Left lobe of liver (tissue), 2 donors: ENCODE measurements at regions not wholly inside any gene's neighbourhood (a gene's known extent, or its start where the extent isn't known, plus 50 kb on each side); places are given as distances from the start of the nearest gene placed in this dataset.
A peak's percentile ranks its signal among the peaks of the same experiment; 100 is the strongest.

ENCODE experiments used
- ATAC-seq: fragments of 200-7000 bp; cut with Tn5 transposase; one replicate; pipeline ENCODE4 v1.9.1; 2020; ENCODE audit warnings: mild to moderate bottlenecking, moderate library complexity
- DNase-seq: peaks from one replicate; pipeline ENCODE4 v3.0.0-alpha.2; 2020; ENCODE audit warnings: low spot score
- donor health status: DM: no; HTN: no; CAD: no; lungs with moderate emphysema.
- donor health status: DM: no; HTN: yes; CAD: no.

DNA sequence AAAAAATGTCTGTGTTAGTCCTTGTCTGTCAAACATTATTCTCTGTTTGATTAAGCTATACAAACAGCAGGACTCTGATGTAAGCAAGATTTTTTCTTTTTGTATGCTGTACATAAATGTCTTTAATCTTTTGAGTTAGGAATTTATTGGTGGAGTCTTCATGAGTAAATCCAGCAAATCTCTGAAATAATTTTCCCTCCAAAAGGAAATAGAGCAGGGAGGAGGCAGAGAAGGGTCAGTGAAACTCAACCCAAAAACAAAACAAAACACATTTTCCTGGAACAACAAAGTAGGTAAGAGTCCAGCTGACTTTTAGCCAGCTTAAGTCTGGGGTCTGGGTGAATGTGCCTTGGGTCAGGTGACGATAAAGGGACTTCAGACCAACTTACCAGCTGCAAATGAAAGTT is 113.7 kb downstream of the FOXA2 start:
- ATAC-seq (peak; percentile 27), DNase-seq (no peak)

DNA sequence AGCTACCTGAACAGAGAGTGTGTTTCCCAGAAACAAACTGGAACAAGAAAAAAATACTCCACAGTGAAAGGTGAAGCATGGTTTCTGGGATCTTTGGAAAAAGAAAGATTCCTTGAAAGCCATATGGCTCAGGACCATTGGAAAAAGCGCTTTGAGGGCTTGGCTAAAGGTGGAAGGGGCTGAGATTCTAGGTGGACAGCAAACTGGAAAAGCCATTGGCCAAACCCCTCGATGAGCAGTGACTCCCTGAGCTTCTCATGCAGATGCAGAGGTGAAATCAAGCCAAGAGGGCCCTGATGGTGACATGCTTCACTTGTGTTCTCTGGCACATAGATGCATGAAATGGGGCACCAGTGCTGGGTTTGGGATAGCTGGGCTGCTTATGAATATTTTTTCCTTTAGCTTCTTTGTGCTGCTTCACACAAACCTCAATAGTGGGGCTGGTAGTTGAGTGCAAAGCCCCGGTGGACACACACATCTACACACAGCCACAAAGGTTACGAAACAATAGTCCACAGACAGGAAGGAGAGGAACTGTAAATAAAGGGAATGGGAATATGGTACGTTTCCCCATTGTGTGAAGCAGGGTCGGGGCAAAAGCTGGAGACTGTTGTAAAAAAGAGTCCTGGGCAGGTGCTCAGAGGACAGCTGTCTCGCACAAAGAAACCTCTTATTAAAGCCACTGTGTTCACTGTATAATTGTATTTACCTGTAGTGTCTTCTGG is 117.8 kb downstream of the FOXA2 start:
- no peak for ATAC-seq

DNA sequence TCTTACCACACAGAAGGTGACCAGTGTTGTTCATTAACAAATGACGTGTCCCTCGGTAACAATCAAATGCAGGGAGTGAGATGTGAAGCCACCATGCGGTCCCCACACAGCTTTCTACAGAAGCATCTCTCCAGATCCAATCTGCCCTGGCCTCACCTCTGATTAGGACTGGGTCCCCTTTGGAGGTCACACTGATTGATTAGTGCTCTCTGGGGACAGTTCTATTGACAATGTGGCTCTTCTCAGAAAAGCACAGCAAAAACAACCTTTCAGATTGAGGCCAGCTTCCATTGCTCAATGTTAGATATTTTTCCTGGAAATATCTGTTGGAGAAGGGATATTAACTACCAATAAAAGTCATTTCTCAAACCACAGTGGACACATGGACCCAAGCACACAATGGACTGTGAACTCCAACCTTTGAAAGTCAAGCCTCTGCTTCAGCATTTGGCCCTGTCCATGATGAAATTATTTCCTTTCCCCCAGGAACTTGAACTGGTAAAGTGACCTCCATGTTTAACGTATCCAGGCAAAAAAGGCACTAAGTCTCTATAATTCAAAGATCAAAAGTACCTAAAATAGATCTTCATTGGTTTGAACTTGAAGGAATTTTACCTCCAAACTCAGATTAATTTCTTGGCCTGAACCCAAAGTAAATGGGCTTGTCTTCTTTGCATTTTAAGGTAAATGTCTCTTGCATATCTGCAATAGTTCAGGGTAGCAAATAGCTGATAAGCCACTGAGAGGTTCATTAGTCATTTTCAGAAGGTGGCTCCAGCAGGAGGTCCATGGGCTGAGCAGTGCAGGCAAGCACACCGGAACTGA is 118.5 kb downstream of the FOXA2 start:
- ATAC-seq: peak; percentile 74

More for the DNA sequence above, 117.8 kb downstream of the FOXA2 start:
- no peak for DNase-seq

DNA sequence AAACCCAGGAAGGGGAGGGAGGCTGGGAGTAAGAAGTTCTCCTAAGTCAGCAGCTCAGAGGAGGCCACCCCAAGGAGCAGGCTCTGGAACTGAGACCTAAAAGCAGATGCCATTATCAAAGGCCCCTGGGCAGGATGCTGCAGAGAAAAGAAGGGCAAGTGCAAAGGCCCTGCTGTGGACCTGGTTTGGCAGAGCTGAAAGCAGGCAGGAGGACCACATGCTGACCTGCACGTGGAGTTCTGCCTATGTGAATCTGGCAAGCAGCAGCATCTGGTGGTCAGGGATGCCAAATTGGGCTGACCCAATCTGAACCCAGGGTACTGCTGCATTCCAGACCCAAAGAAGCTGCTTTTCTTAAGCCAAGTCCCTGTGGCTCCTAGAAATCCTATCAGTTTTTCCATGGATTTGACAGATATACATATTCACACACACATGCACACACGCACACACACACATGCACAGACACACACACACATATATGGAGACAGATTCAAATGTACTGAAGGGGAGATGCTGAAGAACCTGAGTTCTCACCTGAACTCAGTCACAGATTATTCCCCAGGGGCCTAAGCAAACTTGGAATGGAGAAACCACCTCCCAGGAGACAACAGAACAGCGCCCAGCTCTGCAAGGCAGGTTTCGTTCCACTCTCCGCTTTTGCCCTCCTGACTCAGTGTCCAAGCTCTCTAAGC is 119.9 kb downstream of the FOXA2 start:
- DNase-seq: peak; percentile 64
- ATAC-seq: peak; percentile 20

More for the DNA sequence above, 118.5 kb downstream of the FOXA2 start:
- peak; percentile 76 for DNase-seq

DNA sequence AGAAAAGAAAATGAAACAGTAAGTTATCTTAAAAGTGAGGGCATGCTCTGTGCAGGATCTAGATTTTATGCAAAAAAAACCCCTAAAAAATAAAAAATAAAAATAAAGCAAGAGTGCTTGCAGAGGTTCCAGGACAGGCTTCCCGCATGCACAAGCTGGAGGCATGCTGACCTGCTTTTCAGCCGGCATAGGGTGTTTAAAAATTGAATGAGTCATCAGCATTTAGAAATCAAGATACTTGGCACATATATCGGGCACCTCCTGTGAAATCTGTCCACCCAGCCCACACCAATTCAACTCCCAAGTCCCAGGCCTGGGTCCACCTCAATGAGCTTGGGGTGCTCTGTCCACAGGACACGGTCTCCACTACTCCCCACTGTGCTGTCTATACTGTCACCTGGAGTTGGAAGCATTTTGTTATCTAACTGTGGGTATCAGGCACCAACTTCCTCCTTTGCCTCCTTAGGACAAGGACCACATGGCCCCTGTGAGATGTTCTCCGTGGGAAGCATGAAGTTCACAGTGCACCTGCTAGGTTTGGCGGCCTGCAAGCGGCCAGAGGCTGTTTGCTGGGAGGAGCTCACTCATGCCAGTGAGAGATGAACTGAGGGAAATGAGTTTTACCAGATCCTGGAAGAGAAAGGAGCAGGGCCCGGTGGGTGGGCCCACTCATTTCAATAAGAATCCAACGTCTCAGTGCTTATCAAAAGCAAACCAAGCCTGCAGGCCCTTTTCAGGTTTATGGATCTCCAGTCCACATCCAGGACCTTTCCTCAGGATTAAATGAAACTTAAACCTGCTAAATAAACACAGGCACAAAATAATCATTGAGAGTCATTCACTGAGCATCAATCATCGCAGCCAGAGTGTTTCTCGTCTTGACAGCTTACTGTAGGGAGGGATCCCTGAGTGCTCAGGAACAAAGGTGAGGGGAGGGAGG is 121.1 kb downstream of the FOXA2 start:
- DNase-seq (no peak), ATAC-seq (peak; percentile 47)

DNA sequence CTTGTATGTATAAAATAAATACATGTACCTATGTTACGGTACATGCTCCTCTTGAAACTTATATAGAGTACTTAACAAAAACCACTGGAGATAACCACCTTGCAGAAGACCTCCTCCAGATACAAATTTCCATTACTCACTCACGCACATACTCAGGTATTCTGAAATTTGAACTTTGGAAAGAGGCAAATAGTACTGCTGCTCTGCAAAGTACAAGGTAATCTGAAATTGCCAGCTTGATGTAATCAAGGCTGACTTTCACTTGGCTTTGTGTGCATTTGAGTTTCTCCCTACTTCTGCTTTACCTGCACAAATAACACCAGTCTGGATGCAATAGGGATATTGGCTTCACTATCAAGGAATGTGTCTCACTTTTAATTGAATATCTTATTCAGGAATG is 123.6 kb downstream of the FOXA2 start:
- DNase-seq: no peak
- ATAC-seq: peak; percentile 49

DNA sequence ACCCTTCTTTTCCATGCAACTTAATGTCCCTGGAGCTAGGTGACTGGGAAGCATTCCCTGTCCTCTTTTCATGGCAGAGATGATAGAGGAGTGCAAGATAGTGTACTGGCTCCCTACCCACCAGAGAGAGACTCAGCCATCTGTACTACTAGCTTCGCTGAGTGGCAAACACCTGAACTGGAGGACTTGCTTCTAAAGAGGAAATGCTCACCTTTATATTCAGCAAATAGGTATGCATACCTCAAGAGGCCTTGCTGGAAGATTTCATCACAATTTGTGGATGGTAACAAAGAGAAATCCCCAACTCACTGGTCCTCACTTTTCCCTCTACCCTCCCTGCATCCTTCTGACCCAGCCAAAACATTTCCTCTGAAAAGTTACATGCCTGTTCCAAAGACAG is 124.1 kb downstream of the FOXA2 start:
- DNase-seq (no peak), ATAC-seq (no peak)

DNA sequence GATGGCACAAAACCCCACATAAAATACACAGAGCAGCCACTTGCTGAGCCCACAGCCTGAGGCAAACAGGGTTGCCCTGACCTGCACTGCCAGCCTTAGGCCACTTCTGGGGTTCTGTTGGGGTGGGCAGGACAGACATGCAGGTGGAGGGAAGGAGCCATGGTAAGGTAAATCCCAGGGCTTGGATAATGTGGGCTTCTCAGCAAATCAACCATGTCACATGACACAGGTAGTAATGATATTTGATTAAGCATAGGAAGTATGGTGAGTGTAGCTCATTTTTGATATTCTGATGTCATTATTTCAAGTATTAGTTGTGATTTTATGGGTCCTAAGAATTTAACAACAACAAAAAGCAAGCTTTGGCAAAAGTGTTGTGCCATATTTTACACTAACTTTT is 124.6 kb downstream of the FOXA2 start:
- ATAC-seq: no peak
- no peak for DNase-seq

DNA sequence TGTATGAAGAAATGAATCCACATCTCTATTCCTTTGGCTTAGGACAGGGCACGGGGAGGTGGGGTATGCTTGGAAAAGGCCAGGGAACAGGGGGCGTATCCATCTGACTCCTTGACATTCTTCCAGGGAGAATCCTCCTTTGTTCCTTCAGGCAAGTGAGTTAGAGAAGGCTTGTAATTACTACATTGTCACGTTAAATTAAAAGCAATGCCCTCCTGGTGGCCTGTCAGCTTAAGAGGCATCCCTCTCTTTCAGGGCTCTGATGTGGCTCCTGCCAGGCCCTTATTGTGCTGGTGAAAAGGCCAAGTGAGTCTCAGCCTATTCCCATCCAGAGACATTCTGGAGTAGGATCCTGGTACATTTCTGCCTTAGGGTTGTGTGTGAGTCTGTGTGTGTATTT is 128.3 kb downstream of the FOXA2 start:
- no peak for ATAC-seq
- DNase-seq: no peak

DNA sequence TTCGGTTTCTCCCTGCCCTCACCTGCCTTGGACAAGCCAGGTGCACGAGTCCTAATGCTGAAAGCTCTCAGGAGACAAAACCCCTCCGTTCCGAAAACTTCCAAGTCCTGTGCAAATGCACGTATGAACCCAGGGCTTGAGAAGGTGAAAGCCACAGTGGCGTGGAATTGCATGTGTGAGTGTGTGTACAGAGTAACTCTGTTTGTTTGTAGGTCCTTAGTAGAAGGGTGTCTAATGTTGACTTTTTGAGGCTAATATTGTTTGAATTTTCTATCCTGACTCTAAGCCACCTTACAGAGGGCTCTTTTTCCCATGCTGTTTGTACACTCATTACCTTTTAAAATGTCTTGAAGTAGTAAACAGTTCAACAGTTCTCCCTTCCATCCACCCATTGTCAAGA is 129.1 kb downstream of the FOXA2 start:
- DNase-seq (no peak), ATAC-seq (no peak)

DNA sequence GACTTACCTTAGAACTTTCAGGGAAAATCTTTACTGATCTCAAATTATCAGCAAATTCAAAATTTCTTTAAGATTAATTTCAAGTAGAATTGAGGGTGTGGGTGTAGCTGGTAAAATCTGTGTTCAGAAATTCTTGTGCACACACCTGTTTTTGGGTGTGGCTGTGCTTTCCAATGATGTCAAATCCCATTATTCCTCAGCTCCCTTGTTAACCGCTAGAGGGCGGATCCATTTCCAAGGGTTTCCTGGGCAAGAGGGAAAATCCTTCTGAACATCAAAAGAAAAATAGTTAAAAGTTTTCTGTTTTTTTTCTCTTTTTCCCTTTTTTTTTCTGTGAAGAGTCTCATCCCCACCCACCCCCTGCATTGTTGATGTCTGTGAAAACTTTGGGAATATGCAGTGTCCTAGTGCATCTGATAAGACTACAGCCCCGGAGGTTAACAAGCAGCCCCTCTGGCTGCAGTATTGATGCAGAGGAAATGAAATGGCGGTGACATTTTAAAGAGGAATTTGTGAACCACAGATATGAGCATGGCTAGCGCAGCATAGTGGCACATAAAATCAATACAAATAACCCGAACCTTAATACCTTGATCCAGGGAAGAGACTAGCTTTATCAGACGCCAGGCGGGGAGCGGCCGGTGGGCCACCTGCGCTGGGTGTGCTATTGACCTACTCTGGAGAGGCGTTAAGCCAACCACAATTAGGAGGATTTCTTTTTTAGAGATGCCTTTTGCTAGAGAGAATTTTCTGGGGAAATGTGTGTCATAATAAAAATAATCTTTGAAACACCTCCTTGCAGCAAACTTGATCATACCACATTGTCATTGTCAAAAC is 130.9 kb downstream of the FOXA2 start:
- DNase-seq: no peak
- peak; percentile 63 for ATAC-seq

DNA sequence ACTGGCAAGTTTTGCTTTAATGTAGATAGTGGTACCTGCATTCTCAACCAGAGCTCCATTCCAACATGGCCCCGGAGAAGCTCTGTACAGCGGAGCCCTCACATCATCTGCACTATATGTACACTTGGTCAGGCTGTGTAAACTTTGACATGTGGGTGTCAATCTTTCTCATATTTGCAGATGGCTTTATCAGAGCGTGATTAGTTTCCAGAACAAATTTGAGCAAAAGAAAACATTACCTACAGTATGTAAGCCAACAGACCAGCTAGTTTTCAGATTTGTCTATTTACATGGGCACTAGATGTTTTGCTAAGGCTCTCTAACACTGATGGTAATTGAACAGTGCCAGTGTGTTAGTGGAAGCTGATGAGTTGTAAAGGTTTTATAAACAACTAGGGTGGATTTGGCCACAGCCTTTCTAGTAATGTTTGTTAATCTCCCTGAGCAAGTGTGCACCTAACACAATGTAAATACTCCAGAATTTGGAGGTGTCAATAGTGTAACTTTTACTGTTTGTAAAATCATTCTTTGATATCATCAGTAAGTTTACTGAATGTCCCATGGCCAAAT is 131.8 kb downstream of the FOXA2 start:
- ATAC-seq: peak; percentile 68
- no peak for DNase-seq

DNA sequence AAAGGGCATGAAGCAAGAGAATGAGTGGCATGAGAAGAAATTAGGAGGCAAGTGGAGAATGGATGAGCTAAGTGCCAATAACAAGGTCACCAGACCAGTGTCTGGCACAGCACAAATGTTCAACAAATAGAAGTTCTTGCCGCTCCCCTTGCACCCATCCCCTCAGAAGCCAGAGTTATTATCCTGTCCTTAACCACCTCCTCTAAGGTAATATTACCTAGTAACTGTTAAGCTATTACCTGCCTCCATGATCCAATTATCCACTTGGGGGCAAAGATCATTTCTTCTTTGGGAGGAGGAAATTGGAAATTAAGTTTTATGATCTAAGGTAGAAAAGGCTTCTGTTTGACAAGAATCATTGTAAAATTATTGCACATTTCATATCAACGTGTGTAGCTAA is 133.8 kb downstream of the FOXA2 start:
- DNase-seq: no peak
- ATAC-seq: no peak

DNA sequence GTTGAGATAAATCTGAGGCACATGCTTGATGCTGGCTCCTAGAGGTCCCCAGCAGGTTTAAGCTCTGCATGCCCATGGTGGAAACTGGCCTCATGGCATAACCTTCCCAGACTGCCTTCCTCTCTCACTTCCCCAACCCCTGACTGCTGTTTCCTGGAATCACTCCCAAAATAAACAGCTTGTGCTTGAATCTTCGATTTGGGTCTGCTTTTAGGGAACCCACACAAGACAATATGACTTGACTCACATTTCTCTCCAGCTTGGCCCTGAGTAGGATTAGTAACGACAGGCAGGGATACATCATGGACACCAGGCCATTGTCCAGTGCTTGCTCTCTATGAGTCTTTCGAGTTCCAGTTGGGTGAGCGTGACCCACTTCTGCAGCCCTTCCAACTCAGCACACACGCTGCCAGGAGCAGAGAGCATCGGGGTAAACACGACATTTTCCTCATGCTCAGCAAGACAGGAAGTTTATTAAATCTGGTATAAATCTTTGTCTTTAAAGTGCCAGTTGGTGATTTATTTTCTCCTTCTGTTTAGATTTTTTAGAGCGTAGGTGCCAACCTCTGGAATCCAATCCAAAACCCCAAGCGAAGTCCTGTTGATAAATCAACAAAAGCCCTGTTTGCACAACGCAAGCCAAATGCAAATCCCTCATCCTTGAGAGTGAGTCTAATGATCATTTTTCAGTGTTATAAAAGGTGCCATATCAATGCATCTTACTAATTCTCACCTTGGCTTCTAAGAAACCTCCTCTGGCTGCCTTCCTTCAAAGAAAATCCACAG is 135.0 kb downstream of the FOXA2 start:
- ATAC-seq: peak; percentile 78

DNA sequence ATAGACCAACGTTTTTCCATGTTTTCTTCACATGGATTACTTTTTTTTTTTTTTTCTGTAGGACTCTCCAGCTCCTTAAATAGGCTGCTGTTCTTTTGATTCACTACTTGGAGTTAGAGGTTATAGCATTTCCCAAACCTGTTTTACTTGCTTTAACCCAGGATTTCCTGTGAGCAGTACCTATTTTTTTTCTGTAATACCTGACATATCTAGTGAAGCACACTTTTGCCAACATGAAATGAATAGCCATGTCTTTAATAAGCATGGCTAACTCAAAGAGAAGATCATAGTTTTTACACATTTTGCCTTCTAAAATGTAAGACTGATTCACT is 137.0 kb downstream of the FOXA2 start:
- DNase-seq: no peak
- ATAC-seq: no peak

More for the DNA sequence above, 135.0 kb downstream of the FOXA2 start:
- peak; percentile 70 for DNase-seq

DNA sequence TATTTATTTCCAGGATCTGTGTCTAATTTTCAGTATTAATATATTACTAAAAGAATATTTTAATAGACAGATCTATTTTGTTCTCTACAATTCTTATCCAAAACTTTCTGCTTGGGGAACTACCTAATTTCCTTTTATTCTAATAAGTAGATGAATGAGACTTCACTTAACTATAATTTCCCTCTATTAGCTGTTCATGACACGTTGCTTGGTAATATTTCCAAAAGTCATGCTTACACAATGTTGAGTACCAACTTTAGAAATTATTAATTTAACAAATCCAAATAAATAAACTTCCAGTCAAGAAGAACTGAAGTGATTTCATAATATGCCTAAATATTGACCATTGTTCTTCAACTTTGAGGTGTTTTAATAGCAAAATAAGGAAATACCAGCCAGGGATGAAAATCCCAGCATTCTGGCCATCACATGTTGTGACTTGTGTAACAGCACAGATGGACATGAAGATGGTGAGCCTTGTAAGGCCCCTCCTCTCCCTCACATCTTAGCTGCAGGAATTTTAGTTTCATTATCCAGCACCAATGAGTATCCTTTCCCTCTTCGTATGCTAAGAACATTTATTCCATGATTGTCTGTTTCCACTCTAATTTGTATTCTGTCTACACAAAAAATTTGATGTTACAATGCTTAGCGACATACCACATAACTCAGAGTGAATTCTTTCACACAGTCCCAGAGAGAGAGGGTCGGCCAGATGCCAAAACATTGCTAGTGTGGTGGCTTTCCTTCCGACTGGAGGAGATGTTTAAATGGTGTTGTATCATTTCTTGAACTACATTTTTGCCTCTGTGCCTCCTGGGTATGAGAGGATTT is 137.5 kb downstream of the FOXA2 start:
- DNase-seq (no peak), ATAC-seq (no peak)

DNA sequence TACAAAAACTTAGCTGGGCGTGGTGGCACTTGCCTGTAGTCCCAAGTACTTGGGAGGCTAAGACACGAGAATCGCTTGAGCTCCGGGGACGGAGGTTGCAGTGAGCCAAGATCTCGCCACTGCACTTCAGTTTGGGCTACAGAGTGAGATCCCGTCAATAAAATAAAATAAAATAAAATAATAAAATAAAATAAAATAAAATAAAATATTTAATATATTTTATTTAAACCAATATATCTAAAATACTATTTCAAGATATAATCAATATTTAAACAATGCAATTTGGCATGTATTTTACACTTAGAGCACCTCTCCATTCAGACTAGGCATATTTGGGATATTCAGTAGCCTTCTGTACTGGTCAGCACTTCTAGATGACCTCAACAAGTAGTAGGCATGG is 142.1 kb downstream of the FOXA2 start:
- ATAC-seq (no peak), DNase-seq (no peak)

DNA sequence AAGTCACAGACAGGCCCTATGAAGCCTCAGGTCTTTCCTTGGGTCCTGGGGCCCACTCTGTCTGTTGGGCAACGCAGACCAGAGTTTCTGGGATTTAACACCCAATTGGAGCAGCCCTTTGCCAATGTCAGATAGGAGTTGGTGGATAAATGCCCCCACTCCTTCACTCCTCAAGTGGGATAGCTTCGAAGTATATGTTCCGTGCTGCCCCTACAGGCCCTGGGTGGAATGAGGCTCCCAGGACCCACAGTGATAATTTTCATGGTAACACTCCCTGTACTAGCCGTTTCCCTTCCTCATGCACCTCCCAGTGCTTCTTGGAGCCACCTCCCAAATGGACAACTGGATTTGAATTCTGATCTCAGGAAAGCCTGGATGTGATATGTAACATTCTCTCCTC is 145.4 kb downstream of the FOXA2 start:
- peak; percentile 43 for ATAC-seq

More for the DNA sequence above, 145.4 kb downstream of the FOXA2 start:
- no peak for DNase-seq
